Nucleus accumbens (tissue), 56 donors: ENCODE measurements at regions not wholly inside any gene's neighbourhood (a gene's known extent, or its start where the extent isn't known, plus 50 kb on each side); places are given as distances from the start of the nearest gene placed in this dataset.

Experiments
- DNase-seq, 56 donors: peaks; one replicate each; lab custom pipeline; 2025; lab: John Stamatoyannopoulos, UW

DNA sequence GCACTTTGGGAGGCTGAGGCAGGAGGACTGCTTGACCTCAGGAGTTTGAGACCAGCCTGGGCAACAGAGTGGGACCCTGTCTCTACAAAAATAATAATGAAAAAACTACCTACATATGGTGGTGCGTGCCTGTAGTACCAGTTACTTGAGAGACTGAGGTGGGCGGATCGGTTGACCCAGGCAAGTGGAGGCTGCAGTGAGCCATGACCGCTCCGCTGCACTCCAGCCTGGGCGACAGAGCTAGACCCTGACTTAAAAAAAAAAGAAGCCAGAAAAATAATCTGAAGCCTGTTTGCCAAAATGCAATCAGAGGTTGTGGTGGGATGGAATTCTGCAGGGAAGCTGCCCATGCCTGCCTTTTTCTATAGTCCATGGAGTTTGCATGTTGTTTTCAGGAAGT lies 50.4 kb upstream of the GGTA1 start:
- DNase-seq = no peak

DNA sequence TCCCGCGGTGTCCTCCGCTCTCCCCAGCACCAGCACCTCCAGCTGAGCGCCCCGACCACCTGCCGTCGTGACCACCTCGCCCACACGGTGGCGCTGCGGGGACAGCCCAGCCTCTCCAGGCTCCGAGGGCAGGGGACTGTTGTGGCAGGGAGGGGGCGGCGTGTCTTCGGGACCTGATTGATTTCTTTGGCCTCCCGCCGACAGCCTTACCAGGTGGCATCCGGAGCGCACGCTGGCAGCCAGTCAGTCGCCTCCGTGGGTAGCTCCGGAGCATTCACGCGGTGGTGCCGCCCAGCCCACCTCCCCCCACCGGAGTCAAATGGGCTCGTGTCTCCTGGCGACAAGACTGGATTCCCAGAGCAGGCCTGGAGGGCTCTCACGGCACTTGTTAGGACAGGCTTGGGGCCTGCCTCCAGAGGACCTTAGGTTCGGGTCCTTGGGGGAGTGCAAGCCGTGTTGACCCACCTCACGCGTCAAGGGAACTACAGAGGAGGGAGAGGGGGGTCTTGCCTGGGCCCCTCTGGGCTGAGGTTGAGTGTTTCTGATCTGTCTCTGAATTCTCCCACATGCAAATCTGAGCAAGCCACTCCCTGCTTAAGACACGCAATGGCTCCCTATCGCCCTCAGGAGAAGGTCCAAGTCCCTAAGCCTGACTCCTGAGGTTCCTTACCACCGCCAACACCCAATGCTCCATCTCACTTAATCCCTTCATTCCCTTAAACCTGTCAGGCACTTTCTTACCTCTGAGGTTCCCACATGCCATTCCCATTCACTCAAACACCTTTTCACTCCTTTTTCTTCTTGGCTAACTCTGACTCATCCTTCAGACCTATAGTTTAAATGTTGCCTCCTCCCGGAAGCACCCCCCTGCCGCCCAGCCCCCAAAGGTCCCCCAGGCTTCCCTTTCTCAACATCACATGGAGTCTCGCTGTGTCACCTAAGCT lies 51.2 kb upstream of the GGTA1 start:
- peak in 55 of 56 donors; percentile 6 to 90 (median 69) for DNase-seq

DNA sequence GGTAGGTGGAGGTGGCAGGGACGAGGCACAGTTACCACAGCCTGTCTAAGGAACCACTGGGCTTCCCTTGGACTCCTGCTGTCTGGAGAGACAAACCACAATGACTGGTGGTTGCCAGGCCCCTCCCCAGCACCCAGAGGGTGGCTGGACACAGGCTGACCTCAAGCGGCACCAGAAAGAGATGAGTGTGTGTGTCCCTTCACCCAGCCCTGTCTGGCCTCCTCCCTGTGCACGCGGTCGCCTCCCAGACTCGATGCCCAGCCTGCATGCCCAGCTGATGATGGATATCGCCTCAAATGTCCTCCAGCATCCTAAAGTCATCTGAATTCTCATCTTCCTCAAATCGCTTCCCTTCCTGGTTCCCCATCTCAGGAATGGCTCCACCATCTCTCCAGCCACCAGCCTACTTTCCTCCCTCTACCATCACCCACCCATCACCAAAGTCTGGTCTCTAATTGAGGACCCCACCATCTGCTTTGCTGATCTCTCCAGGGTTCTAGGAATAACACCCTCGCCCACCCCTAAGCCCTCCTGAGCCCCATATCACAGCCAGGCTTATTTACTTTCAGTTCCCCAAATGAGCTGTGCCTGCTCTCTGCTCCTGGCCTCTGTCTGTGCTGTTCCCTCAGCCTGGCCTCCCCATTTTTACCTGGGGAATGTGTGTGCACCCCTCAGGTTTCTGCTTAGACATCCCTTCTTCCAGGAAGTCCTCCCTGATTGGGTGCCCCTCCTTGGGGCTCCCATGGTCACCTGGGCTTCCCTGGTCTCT lies 52.5 kb upstream of the GGTA1 start:
- DNase-seq = peak in 5 of 56 donors; percentile 22 to 37 (median 26)

DNA sequence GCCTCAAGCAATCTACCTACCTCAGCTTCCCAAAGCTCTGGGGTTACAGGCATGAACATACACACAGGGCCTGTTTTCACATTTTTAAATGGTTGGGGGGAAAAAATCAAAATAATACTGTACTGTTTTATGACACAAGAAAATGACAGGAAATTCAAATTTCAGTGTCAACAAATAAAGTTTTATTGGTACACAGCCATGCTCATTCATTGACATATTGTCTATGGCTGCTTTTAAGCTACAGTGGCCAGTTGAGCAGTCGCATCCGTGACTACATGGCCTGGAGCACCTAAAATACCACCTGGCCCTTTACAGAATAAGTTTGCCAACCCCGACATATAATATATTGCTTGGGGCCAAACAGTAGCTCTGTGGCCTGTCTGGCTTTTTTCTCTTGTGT lies 56.4 kb upstream of the GGTA1 start:
- DNase-seq = no peak

DNA sequence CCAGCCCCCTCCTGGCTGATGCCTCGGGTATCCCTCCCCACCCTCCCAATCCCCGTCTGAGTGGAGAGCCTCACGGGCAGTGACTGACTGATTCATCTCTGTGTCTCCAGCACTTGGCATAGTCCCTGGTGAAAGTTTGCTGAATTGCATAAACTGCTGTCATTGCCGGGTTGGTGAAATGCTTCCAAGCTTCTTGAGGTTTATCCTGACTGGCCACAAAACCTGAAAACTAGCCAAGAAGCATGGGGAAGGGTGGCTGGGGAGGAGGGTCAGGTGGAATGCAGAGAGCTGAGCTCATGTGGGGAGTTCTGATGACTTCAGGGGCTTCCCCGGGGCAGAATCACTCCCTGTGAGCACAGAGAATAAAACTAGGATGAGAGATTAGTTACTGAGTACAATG lies 56.9 kb upstream of the GGTA1 start:
- peak in 4 of 56 donors; percentile 9 to 35 (median 12) for DNase-seq

DNA sequence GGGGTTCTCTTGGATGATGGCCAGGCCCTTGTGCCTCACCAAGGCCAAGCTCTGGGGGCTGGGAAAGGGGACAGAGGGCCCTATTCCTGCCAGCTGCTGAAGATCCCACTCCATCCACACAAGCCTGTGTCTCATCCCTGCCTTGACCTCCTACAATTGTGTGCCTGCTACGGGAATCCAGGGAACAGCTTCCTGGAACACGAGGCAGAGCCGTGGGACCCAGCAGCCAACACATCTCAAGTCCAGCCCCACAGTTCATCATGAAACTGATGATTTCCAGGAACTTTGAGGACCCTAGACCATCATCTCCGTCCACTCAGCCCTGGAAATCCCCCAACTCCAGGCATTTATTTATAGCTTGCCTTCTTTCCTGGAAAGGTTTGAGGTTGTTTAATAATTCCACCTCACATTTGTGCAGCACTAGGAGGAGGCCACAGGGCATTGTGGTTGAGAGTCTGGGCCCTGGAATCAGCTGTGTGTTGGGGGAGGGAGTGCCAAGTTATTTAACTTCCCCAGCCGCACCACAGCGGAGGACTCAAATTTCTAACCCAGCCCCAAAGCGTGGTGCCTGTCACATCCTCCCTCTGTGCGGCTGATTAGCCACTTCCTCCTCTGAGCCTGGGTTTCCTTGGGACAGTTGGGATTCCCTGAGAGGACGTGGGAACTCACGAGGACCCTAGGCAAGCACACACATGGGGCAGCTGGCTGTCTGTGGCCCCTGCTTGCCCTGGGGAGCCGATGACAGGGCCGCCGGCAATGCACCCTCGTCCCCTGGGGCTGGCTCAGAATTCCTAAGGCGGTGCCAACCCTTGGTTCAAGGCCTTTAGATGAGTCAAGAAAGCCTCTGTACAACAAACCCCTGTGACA lies 58.2 kb upstream of the GGTA1 start:
- peak in 9 of 56 donors; percentile 21 to 46 (median 36) for DNase-seq

DNA sequence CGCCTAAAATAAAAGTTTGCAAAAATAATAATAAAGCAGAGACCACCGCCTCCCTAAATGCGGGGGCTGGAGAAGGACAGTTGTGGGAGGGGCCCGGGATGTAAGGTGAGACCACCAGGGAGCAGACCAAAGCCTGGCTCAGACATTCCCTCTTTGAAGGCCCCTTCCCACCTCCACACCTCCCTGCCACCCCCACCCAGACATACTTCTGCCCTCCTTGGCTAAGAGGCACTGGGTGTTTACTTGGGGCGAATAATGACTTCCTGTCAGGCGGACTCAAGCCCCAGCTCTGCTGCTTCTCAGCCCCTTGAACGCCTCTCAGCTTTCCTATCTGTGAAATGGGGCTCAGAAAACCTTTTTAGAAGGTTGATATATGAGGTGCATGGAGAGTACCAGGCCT lies 58.8 kb upstream of the GGTA1 start:
- no peak for DNase-seq

DNA sequence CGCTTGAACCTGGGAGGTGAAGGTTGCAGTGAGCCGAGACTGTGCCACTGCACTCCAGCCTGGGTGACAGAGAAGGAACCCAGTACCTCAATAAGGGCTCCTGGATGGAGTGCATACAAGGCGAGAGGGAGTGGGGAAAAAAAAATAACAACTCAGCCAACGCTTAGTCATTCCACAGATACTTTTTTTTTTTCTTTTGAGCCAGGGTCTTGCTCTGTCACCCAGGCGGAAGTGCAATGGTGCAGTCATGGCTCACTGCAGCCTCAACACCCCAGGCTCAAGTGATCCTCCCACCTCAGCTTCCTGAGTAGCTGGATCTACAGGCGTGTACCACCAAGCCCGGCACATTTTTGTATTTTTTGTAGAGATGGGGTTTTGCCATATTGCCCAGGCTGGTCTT lies 59.5 kb upstream of the GGTA1 start:
- no peak for DNase-seq

DNA sequence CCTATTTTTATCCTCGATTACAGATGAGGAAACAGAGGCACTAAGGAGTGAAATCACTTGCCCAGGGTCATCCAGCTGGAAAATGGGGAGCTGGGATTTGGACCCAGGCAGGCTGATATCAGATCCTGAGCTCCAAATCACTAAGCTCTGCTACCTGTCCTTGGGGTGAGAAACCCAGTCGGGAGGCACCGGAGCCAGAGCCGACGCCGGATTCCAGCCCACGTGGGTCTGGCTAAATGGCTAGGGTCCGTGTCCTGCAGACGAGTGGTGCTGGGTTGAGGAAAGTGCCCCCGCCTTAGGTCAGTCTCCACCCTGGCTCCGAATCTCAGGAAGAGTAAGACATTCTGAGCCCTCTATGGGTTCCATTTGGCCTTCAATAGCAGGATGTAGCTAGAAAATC lies 61.3 kb upstream of the GGTA1 start:
- no peak for DNase-seq

DNA sequence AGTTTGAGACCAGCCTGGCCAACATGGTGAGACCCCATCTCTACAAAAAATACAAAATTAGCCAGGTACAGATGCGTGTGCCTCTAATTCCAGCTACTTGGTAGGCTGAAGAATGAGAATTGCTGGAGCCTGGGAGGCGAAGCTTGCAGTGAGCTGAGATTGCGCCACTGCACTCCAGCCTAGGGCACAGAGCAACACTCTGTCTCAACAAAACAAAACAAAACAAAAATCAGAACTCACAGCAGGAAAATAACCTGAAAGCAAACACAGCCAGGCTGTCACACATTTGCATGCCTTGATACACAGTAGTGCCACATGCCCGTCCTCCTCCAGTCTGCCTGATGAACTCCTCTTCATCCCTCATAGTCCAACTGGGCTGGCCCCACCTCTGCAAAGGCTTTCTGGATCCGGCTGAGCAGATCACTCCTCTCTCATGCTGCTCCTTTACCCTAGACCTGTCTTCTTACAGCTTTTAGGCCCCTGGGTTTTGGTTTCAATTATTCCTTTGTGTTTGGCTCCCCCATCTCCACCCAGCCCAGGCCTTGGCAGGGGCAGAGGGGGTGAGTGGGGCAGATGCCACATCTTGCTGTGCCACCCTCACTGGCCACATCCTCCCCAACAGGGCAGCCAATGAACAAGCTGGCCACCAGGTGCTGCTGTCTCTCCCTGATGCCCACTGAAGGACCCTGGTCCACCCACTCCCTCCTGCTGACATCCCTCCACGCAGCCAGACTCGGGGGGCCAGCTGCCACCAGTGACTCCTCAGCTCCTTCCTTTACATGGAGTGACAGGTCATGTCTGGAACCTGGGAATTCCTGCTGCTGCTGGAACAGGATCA lies 62.0 kb upstream of the GGTA1 start:
- no peak for DNase-seq

DNA sequence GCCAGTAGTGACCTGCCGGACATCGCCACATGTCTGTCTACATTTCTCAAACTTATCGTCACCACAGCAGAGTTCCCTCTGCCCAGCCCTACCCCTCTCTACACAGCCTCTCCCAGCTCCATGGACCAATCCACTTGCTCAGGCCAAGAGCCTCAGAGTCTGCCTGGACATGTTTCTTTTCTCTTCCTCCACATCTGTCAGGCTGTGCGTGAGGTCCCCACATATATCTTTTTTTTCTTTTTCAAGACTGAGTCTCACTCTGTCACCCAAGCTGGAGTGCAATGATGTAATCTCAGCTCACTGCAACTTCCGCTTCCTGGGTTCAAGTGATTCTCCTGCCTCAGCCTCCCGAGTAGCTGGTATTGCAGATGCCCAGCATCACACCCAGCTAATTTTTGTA lies 62.7 kb upstream of the GGTA1 start:
- DNase-seq = no peak

DNA sequence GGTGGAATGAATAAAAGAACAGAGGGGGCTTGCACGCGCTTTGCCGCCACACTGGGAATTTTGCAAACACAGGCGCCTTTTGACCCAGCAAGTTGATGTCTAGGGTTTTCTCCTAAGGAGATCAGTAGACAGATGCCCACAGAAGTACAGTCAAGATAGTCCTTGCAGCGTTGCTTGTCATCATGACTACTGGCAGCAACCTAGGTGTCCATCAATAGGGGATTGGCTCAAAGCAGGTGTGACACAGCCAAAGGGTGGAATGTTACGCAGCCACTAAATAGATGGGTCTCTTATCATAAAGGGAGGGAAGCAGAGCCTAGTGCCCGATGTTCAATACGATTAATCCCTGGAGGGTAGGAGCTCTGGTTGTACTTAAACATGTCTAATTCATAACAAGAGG lies 63.8 kb upstream of the GGTA1 start:
- DNase-seq = no peak

DNA sequence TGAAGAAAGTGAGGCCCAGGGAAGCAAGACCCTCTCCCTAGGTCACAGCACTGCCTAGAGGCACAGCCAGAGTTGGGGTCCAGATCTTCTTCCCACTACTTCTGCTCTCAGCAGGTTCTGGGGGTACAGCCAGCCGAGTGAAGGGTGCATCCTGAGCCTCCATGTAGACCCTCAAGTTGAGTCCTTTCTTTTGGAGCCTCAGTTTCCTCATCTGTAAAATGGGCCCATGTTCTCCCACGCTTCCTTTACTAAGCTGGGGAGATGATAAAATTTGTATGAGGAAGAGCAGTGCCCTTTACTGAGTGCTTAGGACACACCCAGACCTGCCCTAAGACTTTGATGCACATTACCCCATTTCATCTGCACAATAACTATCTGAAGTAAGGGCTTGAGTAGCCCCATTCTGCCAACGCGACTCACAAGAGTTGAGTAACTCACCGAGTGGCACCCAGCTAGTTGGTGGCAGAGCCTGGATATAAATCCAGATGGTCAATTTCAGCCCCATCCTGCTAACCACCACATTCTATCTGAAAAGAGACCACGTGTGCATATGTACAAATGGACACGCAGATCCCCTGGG lies 64.3 kb upstream of the GGTA1 start:
- no peak for DNase-seq

DNA sequence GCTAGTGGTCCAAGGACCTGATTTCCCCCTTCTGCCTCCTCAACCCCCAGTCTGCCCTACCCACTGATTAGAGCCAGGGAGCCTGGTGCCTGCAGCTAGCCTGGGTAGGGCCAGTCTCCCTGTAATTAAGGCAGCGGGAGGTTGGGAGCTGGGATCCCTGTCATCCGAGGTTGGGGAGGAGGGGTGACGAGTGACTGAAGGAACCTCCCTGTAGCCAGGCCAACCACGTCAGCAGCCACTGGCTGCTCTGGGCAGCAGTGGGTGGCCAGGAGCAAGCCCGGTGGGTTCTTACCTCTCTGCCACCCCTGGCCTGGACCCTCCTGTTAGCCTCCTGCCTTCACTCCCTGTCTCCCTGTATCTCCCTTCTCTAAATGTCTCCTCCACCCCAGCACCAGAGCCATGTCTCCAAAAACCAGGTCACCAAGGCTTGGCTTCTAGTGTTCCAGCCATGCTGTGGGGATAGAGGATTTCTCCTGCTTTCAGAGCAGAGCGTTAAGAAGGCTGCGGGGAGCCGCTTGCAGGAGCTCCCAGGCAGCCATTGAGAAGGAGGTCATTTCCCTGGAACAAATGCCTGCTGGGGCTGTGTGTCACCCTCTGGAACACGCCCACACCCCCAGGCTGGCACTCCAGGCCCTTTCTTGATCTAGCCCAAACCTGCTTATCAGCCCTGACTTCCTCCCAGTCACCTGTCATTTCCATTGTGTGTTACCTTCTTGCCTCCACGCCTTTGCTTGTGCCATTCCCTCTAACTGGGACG lies 65.0 kb upstream of the GGTA1 start:
- DNase-seq = no peak

DNA sequence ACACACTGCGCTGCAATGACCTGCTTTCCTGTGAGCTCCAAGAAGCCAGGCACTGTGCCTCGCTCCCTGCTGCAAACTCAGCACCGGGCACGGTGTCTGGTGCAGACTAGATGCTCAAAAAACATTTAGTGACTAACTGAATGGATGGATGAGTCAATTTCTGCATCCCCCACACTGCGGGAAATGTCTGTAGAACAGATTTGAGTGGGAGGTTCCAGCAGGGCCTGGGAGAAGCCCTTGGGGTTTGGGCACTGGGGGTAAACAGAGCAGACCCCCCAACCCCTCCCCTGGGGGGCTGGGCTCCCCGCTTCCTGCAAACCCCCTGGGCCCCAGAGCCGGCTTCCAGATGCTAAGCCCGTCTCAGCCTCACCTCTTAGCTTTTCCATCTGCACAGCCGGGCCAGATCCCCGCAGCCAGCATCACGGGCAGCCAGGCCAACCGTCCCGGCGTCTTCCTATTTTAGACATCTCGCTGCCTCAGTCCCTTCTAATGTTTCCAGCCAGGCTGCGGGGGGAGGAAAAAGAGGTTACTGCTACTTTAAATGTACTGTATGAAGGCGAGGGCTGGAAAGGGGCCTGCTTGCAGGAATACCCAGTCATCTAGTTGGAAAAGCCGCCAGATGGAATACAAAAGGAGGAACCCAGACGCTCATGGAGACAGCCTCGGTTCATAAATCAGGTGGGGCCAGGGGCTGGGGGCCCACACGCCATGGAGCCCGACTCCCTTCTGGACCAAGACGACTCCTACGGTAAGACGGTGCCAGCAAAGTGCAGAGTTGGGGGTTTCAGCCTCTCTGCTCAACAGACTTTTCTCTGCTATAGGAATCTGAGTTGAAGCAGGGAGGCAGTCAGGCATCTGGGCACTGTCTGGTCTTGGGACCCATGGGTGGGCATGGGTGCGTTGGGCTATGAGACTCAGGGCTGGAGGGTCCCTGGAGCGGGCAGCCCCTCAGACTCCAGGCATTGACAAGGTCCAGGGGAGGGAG lies 67.1 kb upstream of the GGTA1 start:
- peak in 28 of 56 donors; percentile 10 to 80 (median 42) for DNase-seq

DNA sequence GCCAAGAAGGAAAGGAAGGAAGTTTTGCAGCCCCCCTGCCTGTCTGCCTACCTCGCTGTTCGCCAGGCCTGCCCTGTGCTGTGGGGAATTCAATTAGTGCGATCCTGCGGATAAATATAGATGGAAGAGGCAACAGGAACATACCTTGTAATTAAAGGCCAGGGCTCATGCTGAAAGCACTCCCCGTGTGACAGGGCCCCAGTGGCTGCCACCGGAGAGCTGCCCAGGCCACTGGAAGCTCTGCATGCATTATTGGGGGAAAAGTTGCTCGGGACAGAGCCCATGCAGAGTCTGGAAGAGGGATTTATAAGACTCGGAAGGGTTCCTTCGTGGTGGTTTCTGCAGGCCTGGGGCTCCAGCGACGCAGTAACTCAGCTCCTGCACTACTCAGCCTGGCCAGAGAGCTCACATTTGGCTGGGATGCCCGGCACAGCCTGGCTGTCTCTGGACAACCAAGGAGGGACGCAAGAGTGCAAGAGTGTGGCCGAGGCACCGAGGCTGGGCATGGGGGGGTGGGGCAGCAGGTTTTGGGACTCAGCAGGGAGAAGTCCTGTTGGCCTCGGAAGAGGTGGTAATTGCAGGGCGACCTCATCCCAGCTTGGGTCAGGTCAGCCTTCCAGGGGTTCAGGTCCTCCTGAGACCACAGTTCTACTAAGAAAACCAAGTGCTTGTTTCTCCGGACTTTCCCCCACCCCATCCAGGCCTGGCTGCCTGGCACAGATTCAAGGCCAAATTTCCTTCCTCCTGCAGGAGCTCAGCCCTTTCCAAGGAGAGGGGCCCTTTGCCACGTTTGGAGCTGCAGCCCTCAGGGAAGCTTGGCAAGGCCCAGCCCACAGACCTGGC lies 68.1 kb upstream of the GGTA1 start:
- DNase-seq = peak in 4 of 56 donors; percentile 8 to 29 (median 18)
